ENCODE measurements at regions not wholly inside any gene's neighbourhood (a gene's known extent, or its start where the extent isn't known, plus 50 kb on each side); places are given as distances from the start of the nearest gene placed in this dataset.

DNA sequence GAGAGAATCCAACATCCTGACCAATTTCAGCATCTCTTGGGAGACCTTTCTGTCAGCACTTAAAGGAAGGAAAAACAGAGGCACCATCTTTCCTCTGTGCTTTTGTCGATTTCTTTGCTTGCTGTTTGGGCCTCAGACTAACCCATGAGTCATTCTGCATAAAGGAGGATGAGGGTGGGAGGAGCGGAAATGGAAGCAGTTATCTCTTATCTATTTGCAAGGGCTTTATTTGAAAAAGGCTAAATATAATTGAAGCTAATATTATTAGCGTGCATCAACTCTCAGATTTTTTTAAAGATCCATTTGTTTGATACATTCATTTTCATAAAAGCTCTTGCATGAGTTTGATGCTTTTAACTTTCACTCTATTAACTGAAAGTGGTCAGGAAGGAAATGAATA, 72.9 kb downstream of the ZNF622 start:
- TF ChIP-seq, protein P1, sequence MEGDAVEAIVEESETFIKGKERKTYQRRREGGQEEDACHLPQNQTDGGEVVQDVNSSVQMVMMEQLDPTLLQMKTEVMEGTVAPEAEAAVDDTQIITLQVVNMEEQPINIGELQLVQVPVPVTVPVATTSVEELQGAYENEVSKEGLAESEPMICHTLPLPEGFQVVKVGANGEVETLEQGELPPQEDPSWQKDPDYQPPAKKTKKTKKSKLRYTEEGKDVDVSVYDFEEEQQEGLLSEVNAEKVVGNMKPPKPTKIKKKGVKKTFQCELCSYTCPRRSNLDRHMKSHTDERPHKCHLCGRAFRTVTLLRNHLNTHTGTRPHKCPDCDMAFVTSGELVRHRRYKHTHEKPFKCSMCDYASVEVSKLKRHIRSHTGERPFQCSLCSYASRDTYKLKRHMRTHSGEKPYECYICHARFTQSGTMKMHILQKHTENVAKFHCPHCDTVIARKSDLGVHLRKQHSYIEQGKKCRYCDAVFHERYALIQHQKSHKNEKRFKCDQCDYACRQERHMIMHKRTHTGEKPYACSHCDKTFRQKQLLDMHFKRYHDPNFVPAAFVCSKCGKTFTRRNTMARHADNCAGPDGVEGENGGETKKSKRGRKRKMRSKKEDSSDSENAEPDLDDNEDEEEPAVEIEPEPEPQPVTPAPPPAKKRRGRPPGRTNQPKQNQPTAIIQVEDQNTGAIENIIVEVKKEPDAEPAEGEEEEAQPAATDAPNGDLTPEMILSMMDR (IDR thresholded peaks at IDR 0.05; ENCODE audit: insufficient read depth, low read depth, low read length, missing control alignments) = no peak
- no peak overlapping the region for H3K4me3 ChIP-seq (ENCODE audit: low read length)
- DNase-seq (ENCODE audit: low read depth) = no peak

DNA sequence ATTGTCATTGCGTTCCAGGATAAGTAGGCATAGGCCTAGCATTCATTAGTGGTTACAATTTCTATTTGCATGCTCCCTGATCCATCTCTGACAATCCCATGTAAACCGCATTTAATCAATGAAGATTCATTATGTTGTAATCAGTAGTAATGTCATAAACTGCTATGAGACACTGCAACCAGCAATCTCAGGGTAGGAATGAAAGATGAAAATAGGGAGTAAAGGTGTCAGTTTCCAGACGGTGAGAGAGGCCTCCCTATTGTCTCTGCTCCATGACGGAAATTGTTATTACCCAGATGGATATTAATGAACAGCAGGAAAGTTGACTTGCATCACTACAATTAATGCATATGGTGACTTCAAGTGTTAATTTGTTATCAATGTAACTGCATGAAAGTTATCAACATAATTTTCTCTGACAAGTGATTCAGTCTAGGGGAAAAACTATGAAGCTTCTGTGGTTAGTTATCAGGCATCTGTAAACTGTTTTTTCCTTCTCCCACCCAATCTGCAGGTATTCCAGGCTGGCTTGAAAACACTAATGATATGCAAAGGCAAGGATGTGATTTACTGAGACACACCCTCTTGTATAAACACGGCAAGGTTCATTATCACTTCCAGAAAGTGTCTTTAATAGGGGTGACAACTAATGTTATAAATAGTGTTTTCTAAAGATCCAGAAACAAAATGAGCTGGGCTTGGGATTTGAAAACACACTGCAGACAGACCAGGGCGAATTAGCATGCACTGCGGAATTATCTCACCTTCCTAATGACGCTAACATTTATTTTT, 73.5 kb downstream of the ZNF622 start:
- H3K4me3 ChIP-seq (ENCODE audit: low read length) = no peak overlapping the region
- TF ChIP-seq, protein P1 (IDR thresholded peaks at IDR 0.05; ENCODE audit: insufficient read depth, low read depth, low read length, missing control alignments) = no peak
- DNase-seq (ENCODE audit: low read depth) = no peak

GRCh38 chr5:16390825-16391224, 74.8 kb downstream of the ZNF622 start:
- DNase-seq (ENCODE audit: low read depth) = no peak
- no peak overlapping the region for H3K4me3 ChIP-seq (ENCODE audit: low read length)
- TF ChIP-seq, protein P1 (IDR thresholded peaks at IDR 0.05; ENCODE audit: insufficient read depth, low read depth, low read length, missing control alignments) = no peak

DNA sequence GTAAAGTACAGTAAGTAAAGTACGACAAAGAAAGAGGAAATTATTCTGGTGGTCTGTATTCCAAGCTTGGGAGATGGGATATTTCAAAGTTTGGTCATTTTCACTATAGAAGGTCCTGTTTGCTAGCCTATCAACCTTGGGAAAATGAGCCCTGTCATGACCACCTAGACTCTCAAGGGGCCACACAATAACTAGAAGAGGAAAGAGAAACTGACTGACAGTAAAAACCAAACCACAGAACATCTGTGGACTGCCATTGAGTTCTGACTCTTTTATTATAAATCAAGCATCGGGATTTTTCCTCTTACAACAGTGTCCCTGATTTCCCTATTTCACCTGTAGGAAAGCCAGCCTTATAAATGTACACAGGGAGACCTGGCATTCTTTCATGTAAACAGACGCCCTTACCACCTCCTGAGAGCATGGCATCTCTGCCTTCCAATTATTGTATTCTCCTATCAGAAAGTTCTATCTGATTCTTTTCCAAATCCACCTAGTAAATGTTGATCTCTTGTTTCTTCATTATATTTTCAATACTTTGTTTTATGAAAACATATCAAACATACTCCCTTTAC, 80.0 kb downstream of the ZNF622 start:
- DNase-seq (ENCODE audit: low read depth) = no peak
- no peak overlapping the region for H3K4me3 ChIP-seq (ENCODE audit: low read length)
- TF ChIP-seq, protein P1 (IDR thresholded peaks at IDR 0.05; ENCODE audit: insufficient read depth, low read depth, low read length, missing control alignments) = no peak

DNA sequence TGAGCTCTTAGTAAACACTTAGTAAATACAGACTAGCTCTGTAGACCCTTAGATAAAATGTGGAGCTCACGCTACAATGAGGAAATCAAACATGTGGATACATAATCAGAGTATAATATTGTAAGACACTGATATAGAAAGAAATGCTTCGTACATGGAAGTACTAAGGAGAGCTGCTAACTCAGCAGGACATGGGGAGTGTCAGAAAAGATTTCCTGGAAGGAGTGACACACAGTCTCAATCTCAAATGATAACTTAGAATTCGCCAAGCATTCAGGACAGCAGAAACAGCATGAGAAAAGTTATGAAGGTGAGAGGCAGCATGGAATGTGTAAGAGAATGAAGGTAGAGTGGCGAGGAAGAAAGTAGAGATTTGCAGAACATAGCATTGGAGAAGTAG, 80.8 kb downstream of the ZNF622 start:
- TF ChIP-seq, protein P1 (IDR thresholded peaks at IDR 0.05; ENCODE audit: insufficient read depth, low read depth, low read length, missing control alignments) = no peak
- H3K4me3 ChIP-seq (ENCODE audit: low read length) = no peak overlapping the region
- DNase-seq (ENCODE audit: low read depth) = no peak

GRCh38 chr5:16384222-16384621, 81.4 kb downstream of the ZNF622 start:
- no peak for DNase-seq (ENCODE audit: low read depth)
- TF ChIP-seq, protein P1 (IDR thresholded peaks at IDR 0.05; ENCODE audit: insufficient read depth, low read depth, low read length, missing control alignments) = no peak
- H3K4me3 ChIP-seq (ENCODE audit: low read length) = no peak overlapping the region
